Mesenchymal stem cell (in vitro differentiated cells and primary cell): ENCODE measurements at regions not wholly inside any gene's neighbourhood (a gene's known extent, or its start where the extent isn't known, plus 50 kb on each side); places are given as distances from the start of the nearest gene placed in this dataset.
"Not testable (repeated sequence)": the region's sequence is repeated elsewhere in the genome, so short reads cannot be mapped to it uniquely, and the experiment has no call there.

Experiments
- DNase-seq: peaks from one replicate; pipeline ENCODE4 v3.0.0-alpha.2; 2013
- H2AFZ ChIP-seq: one replicate; pipeline ENCODE4 v1.6.1; 2013; ENCODE audit warnings: low read depth, mild to moderate bottlenecking, control low read depth, inconsistent platforms, low read length, moderate library complexity
- H2AK5ac ChIP-seq: 2 replicates; pipeline ENCODE4 v1.6.1; 2013; ENCODE audit warnings: low read length, moderate library complexity, mild to moderate bottlenecking, inconsistent platforms; ENCODE audit not compliant: severe bottlenecking
- H2BK120ac ChIP-seq: one replicate; pipeline ENCODE4 v1.6.1; 2013; ENCODE audit warnings: low read depth, mild to moderate bottlenecking, inconsistent platforms, low read length, moderate library complexity
- H2BK12ac ChIP-seq, 2 experiments: one replicate each; pipeline ENCODE4 v1.6.1; 2013; ENCODE audit warnings: inconsistent platforms in 2 of 2, low read length in 2 of 2, mild to moderate bottlenecking in 2 of 2, moderate library complexity in 2 of 2, control low read depth in 1 of 2
- H2BK15ac ChIP-seq: one replicate; pipeline ENCODE4 v1.6.1; 2013; ENCODE audit warnings: mild to moderate bottlenecking, low read depth, inconsistent platforms; ENCODE audit not compliant: poor library complexity, severe bottlenecking
- H2BK5ac ChIP-seq: 2 replicates; pipeline ENCODE4 v1.6.1; 2013; ENCODE audit warnings: low read depth, mild to moderate bottlenecking, low read length, control low read depth, inconsistent platforms; ENCODE audit not compliant: poor library complexity, severe bottlenecking
- H3K14ac ChIP-seq, 2 experiments: one replicate each; pipeline ENCODE4 v1.6.1; 2013; ENCODE audit warnings: inconsistent platforms in 2 of 2, low read length in 2 of 2, control low read depth in 1 of 2, mild to moderate bottlenecking in 1 of 2, moderate library complexity in 1 of 2
- H3K18ac ChIP-seq, 2 experiments: one replicate each; pipeline ENCODE4 v1.6.1; 2013; ENCODE audit warnings: inconsistent platforms in 2 of 2, low read length in 2 of 2, control low read depth in 1 of 2, low read depth in 1 of 2, mild to moderate bottlenecking in 1 of 2
- H3K23ac ChIP-seq, 2 experiments: one replicate each; pipeline ENCODE4 v1.6.1; 2013; ENCODE audit warnings: inconsistent platforms in 2 of 2, low read length in 2 of 2, mild to moderate bottlenecking in 2 of 2, moderate library complexity in 2 of 2, control low read depth in 1 of 2
- H3K27ac ChIP-seq: 2 replicates; pipeline ENCODE4 v1.5.1; 2013; ENCODE audit warnings: mild to moderate bottlenecking, moderate library complexity, low read length, control low read depth, inconsistent platforms; ENCODE audit not compliant: poor library complexity, severe bottlenecking
- H3K27me3 ChIP-seq, 2 experiments: 2 replicates each; pipeline versions ENCODE4 v1.6.1 to v1.7.0; 2013; ENCODE audit warnings: low read length in 2 of 2, mild to moderate bottlenecking in 2 of 2, moderate library complexity in 2 of 2, control low read depth in 1 of 2, inconsistent platforms in 1 of 2; ENCODE audit not compliant: control insufficient read depth in 1 of 2, insufficient read depth in 1 of 2
- H3K36me3 ChIP-seq, 2 experiments: 2 replicates each; pipeline versions ENCODE4 v1.6.1 to v1.7.0; 2013; ENCODE audit warnings: low read length in 2 of 2, control low read depth in 1 of 2, inconsistent platforms in 1 of 2, low read depth in 1 of 2, mild to moderate bottlenecking in 1 of 2; ENCODE audit not compliant: insufficient read depth in 2 of 2, control insufficient read depth in 1 of 2
- H3K4ac ChIP-seq, 2 experiments: one replicate each; pipeline ENCODE4 v1.6.1; 2013; ENCODE audit warnings: inconsistent platforms in 2 of 2, low read length in 2 of 2, mild to moderate bottlenecking in 2 of 2, moderate library complexity in 2 of 2, control low read depth in 1 of 2, low read depth in 1 of 2
- H3K4me1 ChIP-seq: 2 replicates; pipeline ENCODE4 v1.6.1; 2013; ENCODE audit warnings: low read depth, low read length, control low read depth; ENCODE audit not compliant: control insufficient read depth, insufficient read depth
- H3K4me2 ChIP-seq: 2 replicates; pipeline ENCODE4 v1.6.1; 2013; ENCODE audit warnings: low read length, mild to moderate bottlenecking, inconsistent platforms; ENCODE audit not compliant: poor library complexity, severe bottlenecking
- H3K4me3 ChIP-seq, 2 experiments: 2 replicates each; pipeline versions ENCODE4 v1.5.1 to v1.7.0; 2013; ENCODE audit warnings: low read length in 2 of 2, mild to moderate bottlenecking in 2 of 2, control low read depth in 1 of 2, low read depth in 1 of 2; ENCODE audit not compliant: insufficient read depth in 1 of 2
- H3K79me1 ChIP-seq: replicated peaks from 2 replicates; pipeline ENCODE4 v1.6.1; 2013; ENCODE audit warnings: mild to moderate bottlenecking, control low read depth, low read length, inconsistent platforms; ENCODE audit not compliant: poor library complexity, severe bottlenecking
- H3K9ac ChIP-seq: 2 replicates; pipeline ENCODE4 v1.7.0; 2013; ENCODE audit warnings: mild to moderate bottlenecking, low read length, moderate library complexity
- H3K9me3 ChIP-seq: 2 replicates; pipeline ENCODE4 v1.7.0; 2013; ENCODE audit warnings: mild to moderate bottlenecking, low read length; ENCODE audit not compliant: control insufficient read depth
- H4K8ac ChIP-seq: one replicate; pipeline ENCODE4 v1.6.1; 2013; ENCODE audit warnings: inconsistent platforms, mild to moderate bottlenecking, low read length, moderate library complexity
- H4K91ac ChIP-seq: one replicate; pipeline ENCODE4 v1.6.1; 2013; ENCODE audit warnings: mild to moderate bottlenecking, low read length, inconsistent platforms
- WGBS: methylation state at CpG from one replicate; pipeline ENCODE4 v1.1.7; 2013; ENCODE audit warnings: mixed read lengths; 5-methylcytosine and 5-hydroxymethylcytosine counted together

DNA sequence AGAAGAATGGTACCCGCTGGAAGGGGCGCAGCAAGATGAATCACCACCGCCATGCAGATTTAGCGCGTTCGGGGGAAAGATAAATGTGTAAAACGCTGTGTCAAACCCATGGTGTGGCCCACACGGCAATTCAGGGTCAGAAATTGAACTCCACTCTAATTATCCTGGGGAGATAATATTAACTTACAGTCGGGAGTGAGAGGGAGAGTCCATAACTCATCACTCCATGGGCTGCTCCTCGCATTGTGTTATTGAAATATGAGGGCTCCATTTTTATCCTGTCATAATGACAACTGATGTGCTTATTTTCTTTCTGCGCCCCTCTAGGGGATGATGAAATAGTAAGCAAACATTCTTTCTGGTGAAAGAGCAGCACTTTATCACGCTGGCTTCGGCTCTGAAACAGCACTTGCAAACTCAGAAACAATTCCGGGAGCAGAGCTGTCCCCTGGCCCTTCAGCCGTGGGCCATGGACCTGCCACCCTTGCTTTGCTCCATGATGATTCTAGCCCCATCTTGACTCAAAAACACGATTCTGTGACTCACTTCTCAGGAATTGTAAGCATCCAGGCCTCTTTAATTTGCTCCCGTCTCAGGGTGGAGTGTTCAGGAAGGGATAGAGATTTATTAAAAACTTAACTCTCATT is 431.6 kb downstream of the IRX1 start:
- no peaks in the 10 kb centered on the region for H3K36me3 ChIP-seq
- H4K8ac ChIP-seq, result no peak overlapping the region
- WGBS, result 68% methylated on average over 16 of the region's 17 CpGs
- no peaks in the 10 kb centered on the region for H3K27me3 ChIP-seq
- H3K4me2 ChIP-seq, result no peak overlapping the region
- H3K9me3 ChIP-seq, result no peaks in the 10 kb centered on the region
- no peak overlapping the region for H3K4me3 ChIP-seq
- no peak overlapping the region for H4K91ac ChIP-seq
- H2AFZ ChIP-seq, result no peak overlapping the region
- H2BK12ac ChIP-seq, result no peak overlapping the region
- no peak overlapping the region for H3K27ac ChIP-seq
- no peak for DNase-seq
- H2BK15ac ChIP-seq, result no peak overlapping the region
- no peak overlapping the region for H3K4ac ChIP-seq
- H2BK5ac ChIP-seq, result no peak overlapping the region
- no peak overlapping the region for H3K18ac ChIP-seq
- H3K23ac ChIP-seq, result no peak overlapping the region
- H3K79me1 ChIP-seq, result no peaks in the 10 kb centered on the region
- H2BK120ac ChIP-seq, result no peak overlapping the region
- peak overlapping the region; percentile 69 for H3K9ac ChIP-seq
- no peaks in the 10 kb centered on the region for H3K4me1 ChIP-seq
- no peak overlapping the region for H3K14ac ChIP-seq
- H2AK5ac ChIP-seq, result no peak overlapping the region

DNA sequence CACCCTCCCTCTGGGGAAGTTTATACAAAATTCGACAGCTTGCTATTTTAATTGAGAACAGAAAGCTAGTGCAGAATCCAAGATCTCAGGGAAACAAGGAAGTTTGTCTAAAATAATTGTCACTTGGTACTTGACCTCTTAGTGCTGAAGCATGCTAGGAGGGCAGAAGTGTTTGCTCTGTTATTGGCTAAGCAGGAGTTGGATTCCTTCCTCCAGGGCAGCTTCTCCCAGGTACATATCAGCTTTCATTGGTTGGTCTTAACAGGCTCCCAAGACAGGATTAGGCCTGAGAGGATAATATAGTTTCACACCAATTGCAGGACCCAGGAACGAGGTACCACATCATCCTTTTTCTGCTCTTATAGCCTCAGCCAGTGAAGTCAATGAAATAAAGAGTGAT is 432.8 kb downstream of the IRX1 start:
- Histone ChIP-seq H3K4me1 (no peaks in the 10 kb centered on the region), H3K9ac (peak overlapping the region; percentile 69), H3K4me3 (no peak overlapping the region), H3K79me1 (no peaks in the 10 kb centered on the region), H3K36me3 (no peaks in the 10 kb centered on the region), H3K4me2 (no peak overlapping the region), H2BK15ac (no peak overlapping the region), H2BK5ac (no peak overlapping the region), H2AK5ac (no peak overlapping the region), H2BK120ac (no peak overlapping the region), H3K27ac (no peak overlapping the region), H2BK12ac (no peak overlapping the region), H3K27me3 (no peaks in the 10 kb centered on the region), H4K8ac (no peak overlapping the region), H3K14ac (no peak overlapping the region), H4K91ac (no peak overlapping the region), H3K4ac (no peak overlapping the region), H3K9me3 (no peaks in the 10 kb centered on the region), H3K23ac (no peak overlapping the region), H3K18ac (no peak overlapping the region), H2AFZ (no peak overlapping the region)
- no peak for DNase-seq
- WGBS, result 29% methylated on average over 1 of the region's 2 CpGs

DNA sequence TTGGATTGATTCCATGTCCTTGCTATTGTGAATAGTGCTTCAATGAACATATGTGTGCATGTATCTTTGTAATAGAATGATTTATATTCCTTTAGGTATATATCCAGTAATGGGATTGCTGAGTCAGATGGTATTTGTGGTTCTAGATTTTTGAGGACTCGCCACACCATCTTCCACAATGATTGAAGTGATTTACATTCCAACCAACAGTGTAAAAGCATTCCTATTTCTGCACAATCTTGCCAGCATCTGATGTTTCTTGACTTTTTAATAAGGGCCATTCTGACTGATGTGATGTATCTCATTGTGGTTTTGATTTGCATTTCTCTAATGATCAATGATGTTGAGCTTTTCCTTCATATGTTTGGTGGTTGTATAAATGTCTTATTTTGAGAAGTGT is 437.9 kb downstream of the IRX1 start:
- H4K91ac ChIP-seq, H2BK5ac ChIP-seq, H3K18ac ChIP-seq, H3K9me3 ChIP-seq, H3K4ac ChIP-seq, H3K36me3 ChIP-seq, H2AK5ac ChIP-seq, H2BK15ac ChIP-seq, H2BK120ac ChIP-seq, H4K8ac ChIP-seq, H3K23ac ChIP-seq, H2AFZ ChIP-seq, DNase-seq, H2BK12ac ChIP-seq, H3K79me1 ChIP-seq, H3K14ac ChIP-seq, H3K4me2 ChIP-seq, H3K4me1 ChIP-seq, H3K27me3 ChIP-seq, H3K9ac ChIP-seq, H3K27ac ChIP-seq, H3K4me3 ChIP-seq: not testable (repeated sequence)
- no CpG with 5 or more reads among the region's 1 CpG for WGBS

DNA sequence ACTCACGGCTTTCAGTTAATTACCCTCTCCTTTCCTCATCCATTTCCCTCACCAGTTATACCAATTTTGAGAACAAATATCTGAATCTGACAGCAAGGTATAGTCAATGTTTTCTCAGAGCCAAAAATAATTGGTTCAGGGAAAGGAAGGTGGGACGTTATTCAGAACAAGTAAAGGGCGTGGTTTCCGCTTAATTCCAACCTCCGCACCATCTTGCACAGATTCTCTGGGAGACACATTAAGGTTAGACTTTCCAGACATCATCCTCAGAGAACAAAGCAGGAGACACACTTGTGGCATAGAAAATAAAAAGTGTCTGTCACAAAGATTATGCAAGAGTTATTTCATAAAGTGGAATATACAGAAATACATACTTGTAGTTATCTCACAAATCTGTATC is 441.2 kb downstream of the IRX1 start:
- no peaks in the 10 kb centered on the region for H3K9me3 ChIP-seq
- H3K79me1 ChIP-seq, result no peaks in the 10 kb centered on the region
- no peaks in the 10 kb centered on the region for H3K36me3 ChIP-seq
- H3K4ac ChIP-seq, result no peak overlapping the region
- H2BK15ac ChIP-seq, result no peak overlapping the region
- no peaks in the 10 kb centered on the region for H3K4me1 ChIP-seq
- 76% methylated on average over 5 of the region's 5 CpGs for WGBS
- no peak overlapping the region for H2AK5ac ChIP-seq
- no peak overlapping the region for H3K9ac ChIP-seq
- H2AFZ ChIP-seq, result no peak overlapping the region
- H3K14ac ChIP-seq, result no peak overlapping the region
- no peak overlapping the region for H3K4me3 ChIP-seq
- H3K27me3 ChIP-seq, result no peaks in the 10 kb centered on the region
- no peak overlapping the region for H2BK5ac ChIP-seq
- H4K91ac ChIP-seq, result no peak overlapping the region
- H3K27ac ChIP-seq, result no peak overlapping the region
- H3K23ac ChIP-seq, result no peak overlapping the region
- H3K18ac ChIP-seq, result no peak overlapping the region
- H2BK120ac ChIP-seq, result no peak overlapping the region
- DNase-seq, result no peak
- no peak overlapping the region for H3K4me2 ChIP-seq
- H4K8ac ChIP-seq, result no peak overlapping the region
- H2BK12ac ChIP-seq, result no peak overlapping the region
